ENCODE measurements at regions not wholly inside any gene's neighbourhood (a gene's known extent, or its start where the extent isn't known, plus 50 kb on each side); places are given as distances from the start of the nearest gene placed in this dataset.

DNA sequence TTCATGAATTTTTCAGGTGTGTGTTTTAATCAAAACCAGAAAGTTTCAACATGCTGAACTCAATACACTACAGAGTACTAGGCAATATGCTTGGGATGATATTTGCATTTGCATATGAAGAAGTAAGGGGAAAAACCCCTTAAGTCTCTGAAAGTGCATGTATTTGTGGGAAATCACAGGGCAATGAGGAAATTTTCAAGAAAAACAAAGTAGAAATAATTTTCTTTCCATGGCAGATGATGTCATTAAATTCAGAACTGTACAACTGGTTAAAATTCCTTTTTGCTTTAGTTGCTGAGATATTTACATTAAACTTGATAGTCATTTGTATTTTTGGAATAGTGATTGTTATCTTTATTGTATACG is 294.0 kb upstream of the TBC1D5 start:
- TF ChIP-seq, protein P1, sequence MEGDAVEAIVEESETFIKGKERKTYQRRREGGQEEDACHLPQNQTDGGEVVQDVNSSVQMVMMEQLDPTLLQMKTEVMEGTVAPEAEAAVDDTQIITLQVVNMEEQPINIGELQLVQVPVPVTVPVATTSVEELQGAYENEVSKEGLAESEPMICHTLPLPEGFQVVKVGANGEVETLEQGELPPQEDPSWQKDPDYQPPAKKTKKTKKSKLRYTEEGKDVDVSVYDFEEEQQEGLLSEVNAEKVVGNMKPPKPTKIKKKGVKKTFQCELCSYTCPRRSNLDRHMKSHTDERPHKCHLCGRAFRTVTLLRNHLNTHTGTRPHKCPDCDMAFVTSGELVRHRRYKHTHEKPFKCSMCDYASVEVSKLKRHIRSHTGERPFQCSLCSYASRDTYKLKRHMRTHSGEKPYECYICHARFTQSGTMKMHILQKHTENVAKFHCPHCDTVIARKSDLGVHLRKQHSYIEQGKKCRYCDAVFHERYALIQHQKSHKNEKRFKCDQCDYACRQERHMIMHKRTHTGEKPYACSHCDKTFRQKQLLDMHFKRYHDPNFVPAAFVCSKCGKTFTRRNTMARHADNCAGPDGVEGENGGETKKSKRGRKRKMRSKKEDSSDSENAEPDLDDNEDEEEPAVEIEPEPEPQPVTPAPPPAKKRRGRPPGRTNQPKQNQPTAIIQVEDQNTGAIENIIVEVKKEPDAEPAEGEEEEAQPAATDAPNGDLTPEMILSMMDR (conservative IDR thresholded peaks at IDR 0.05; ENCODE audit: control insufficient read depth, insufficient read depth, low read depth, low read length) = no peak
- DNase-seq (ENCODE audit: low read depth) = no peak
- H3K4me3 ChIP-seq (ENCODE audit: control insufficient read depth, low read depth, low read length) = no peak overlapping the region

DNA sequence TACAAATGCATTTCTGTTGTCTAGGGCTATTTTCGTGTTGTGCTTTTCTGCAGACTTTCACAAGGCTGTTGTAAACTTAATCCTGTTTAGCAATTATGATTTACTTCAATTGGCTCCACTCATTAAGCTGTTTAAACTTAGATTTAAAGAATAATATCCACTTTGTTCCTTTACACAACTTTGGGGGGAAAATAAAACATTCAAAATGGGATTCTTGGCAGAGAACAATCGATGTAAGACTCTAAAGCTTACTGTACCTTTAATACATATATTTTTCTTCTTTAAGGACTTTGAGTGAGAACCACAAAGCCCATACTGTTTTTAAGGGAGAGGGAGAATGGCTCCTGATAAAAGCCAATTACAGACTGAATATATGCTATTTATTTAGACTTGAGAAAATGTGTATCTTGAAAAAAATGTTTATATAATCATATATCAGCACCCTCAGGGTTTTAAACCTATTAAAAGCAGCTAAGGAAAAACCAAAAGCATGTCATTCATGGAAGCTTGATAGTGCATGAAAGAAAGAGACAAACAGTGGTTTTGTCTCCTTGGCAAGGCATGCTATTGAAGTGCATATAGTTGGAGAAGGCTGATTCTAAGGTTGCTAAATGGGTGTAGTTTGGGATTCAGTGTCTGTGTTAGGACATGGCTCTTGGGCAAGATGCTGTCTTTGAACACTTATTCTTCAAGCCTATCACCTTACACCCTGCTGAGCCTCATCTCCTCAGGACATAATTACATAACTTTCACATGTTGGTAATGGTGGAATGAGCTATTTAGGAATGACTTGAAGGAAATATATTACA is 293.4 kb upstream of the TBC1D5 start:
- no peak overlapping the region for H3K4me3 ChIP-seq (ENCODE audit: control insufficient read depth, low read depth, low read length)
- no peak for DNase-seq (ENCODE audit: low read depth)
- TF ChIP-seq, protein P1 (conservative IDR thresholded peaks at IDR 0.05; ENCODE audit: control insufficient read depth, insufficient read depth, low read depth, low read length) = no peak

DNA sequence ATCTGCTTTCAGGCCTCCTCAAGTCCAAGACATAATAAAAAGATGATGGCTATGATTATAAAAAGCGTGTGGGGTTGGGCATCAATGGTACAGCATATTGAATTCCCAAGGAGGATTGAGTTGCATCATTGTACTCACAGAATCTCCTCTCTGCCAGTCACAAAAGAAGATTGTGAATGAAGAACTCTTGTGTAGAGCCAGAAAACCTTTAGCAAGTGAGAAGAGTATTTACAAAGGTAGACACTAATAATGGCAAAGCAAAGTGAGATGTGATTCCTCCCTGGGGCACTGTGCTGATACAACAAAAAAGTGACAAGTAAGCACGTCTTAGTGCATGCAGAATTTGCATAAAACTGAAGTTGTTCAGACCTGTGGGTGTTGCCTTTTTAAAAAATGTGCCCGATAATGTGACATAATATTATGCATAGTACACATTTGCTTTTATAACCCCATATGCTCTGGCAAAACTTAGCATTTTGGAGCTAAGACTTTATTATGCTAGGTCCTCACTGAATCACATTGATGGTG is 291.2 kb upstream of the TBC1D5 start:
- TF ChIP-seq, protein P1 (conservative IDR thresholded peaks at IDR 0.05; ENCODE audit: control insufficient read depth, insufficient read depth, low read depth, low read length) = no peak
- H3K4me3 ChIP-seq (ENCODE audit: control insufficient read depth, low read depth, low read length) = no peak overlapping the region
- no peak for DNase-seq (ENCODE audit: low read depth)

DNA sequence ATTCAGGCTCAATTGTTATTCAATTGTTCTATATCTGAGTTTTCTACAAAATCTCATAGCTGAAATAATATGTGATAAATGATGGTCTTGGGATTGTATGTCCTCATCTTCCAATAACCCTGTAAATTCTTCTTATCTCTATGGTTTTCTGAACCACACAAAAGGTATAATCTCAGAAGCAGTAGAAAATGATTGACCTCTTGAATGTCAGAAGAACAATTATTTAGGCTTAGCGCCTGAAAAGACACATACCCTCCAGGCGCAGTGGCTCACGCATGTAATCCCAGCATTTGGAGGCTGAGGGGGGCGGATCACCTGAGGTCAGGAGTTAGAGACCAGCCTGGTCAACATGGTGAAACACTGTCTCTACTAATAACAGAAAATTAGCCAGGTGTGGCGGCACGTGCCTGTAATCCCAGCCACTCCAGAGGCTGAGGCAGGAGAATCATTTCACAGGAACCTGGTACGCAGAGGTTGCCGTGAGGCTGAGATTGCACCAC is 288.0 kb upstream of the TBC1D5 start:
- DNase-seq (ENCODE audit: low read depth) = no peak
- TF ChIP-seq, protein P1 (conservative IDR thresholded peaks at IDR 0.05; ENCODE audit: control insufficient read depth, insufficient read depth, low read depth, low read length) = no peak

DNA sequence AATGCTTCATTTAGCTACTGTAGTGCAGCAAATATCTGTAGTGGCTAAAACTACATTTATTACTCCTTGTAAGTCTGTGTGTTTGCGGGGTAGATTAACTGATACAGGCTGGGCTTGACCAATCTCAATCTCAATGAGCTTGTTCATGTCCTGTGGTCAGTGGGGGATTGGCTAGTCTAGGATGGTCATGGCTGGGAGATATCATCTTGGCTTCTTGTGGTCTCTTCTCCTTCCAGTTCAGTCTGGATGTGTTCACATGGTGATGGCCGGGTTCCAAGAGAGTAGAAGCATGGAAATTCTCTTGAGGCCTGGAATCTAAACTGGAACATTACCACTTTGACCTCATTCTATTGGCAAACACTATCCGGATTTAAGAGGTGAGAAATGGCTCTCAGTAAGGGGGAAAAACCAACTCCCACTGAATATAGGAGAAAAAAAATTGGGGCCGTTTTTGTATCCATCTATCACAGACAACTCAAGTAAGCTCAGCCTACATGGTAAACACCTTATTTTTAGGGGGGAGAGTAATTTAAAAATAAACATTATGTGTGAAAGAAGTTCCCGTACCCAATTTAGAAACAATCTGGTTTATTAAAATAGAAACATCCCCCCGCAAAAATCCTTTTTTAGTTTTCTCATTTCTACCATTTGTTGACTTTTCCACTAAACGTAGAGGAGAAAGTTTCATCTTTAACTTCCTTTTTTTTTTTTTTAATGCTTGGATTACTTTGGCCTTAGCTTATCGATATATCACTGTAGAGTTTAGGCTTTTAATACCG is 284.9 kb upstream of the TBC1D5 start:
- TF ChIP-seq, protein P1 (conservative IDR thresholded peaks at IDR 0.05; ENCODE audit: control insufficient read depth, insufficient read depth, low read depth, low read length) = no peak
- DNase-seq (ENCODE audit: low read depth) = peak; percentile 48
- no peak overlapping the region for H3K4me3 ChIP-seq (ENCODE audit: control insufficient read depth, low read depth, low read length)

More for the DNA sequence above, 288.0 kb upstream of the TBC1D5 start:
- no peak overlapping the region for H3K4me3 ChIP-seq (ENCODE audit: control insufficient read depth, low read depth, low read length)

DNA sequence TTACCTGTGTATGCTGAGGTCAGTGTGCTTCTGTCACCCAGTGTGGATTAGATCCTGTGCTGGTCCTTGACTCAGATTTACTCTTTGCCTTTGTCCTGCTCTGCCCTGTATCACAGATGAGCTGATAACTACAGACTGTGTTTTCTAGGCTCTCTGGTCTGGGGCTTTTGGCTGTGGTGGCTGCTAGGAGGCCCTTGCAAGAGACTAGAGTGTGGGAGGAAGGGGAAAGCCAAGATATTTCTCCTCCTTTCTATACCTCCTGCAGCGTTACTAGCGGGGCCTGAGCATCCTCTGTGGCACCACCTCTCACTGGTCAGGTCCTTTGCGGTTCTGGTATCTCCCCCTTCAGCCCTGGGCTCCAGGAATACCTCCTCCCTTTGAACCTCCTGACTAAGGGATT is 282.3 kb upstream of the TBC1D5 start:
- TF ChIP-seq, protein P1 (conservative IDR thresholded peaks at IDR 0.05; ENCODE audit: control insufficient read depth, insufficient read depth, low read depth, low read length) = no peak
- no peak for DNase-seq (ENCODE audit: low read depth)
- no peak overlapping the region for H3K4me3 ChIP-seq (ENCODE audit: control insufficient read depth, low read depth, low read length)

Data from fibroblast of mammary gland (primary cell).